Effector memory CD8-positive, alpha-beta T cell (primary cell): ENCODE measurements at regions not wholly inside any gene's neighbourhood (a gene's known extent, or its start where the extent isn't known, plus 50 kb on each side); places are given as distances from the start of the nearest gene placed in this dataset.
"Not testable (repeated sequence)": the region's sequence is repeated elsewhere in the genome, so short reads cannot be mapped to it uniquely, and the experiment has no call there.

ENCODE experiments used
- ATAC-seq: fragments of 150-1000 bp; cut with Tn5 transposase; replicated peaks from 2 replicates; pipeline ENCODE4 v1.10.0; 2021; ENCODE audit warnings: mild to moderate bottlenecking, moderate library complexity
- DNase-seq, 3 experiments: peaks; one replicate each; pipeline ENCODE4 v3.0.0; 2021
- H3K27ac Mint-ChIP-seq, 2 donors: one replicate each; pipeline ENCODE4 v1.8.0; 2022; ENCODE audit warnings: mild to moderate bottlenecking in 2 of 2, mixed read lengths in 2 of 2, moderate library complexity in 2 of 2
- H3K27me3 Mint-ChIP-seq, 2 donors: one replicate each; pipeline ENCODE4 v1.8.0; 2022; ENCODE audit warnings: mixed read lengths in 2 of 2
- H3K36me3 Mint-ChIP-seq: one replicate; pipeline ENCODE4 v1.8.0; 2022; ENCODE audit warnings: mild to moderate bottlenecking, moderate library complexity, mixed read lengths; ENCODE audit not compliant: insufficient read depth
- H3K4me1 Mint-ChIP-seq, 2 donors: one replicate each; pipeline ENCODE4 v1.8.0; 2022; ENCODE audit warnings: low read depth in 2 of 2, mixed read lengths in 2 of 2
- H3K4me3 Mint-ChIP-seq, 2 donors: one replicate each; pipeline ENCODE4 v1.8.0; 2022; ENCODE audit warnings: mild to moderate bottlenecking in 2 of 2, mixed read lengths in 2 of 2, moderate library complexity in 2 of 2
- H3K9me3 Mint-ChIP-seq, 2 donors: one replicate each; pipeline ENCODE4 v1.8.0; 2022; ENCODE audit warnings: mixed read lengths in 2 of 2

DNA sequence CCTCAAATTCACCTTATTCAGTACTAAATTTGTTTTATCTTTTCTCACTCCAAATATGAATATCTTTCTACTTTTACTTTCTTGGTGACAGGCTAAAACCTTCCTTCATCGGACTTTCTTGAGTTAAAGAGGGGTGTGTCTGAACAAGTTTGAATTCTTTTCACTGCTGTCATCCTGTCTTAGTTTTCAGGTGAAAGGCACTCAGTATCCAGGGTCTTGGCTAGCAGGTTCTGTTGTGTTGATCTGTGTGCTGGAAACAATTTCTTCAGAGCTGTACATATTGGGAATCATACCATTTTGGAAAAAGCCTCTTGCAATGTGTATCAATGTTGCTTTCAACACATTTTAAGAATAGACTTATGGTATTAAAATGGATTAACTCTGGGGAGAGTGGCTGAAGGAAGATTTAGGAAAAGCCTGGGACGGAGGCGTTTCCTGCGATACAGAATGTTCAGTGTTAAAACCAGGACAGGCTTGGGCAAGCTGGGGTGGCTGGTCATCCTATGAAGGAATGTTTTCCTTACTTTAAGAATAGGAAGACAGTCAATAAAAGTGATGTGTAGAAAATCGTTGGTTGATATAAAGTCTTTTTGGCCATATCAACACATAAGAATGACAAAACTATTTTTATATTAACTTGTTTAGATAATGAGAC lies 350.7 kb upstream of the SPRED2 start:
- Mint-ChIP-seq H3K36me3 (no peaks in the 10 kb centered on the region), H3K27ac (no peak overlapping the region), H3K9me3 (peaks cover 0 to 1% of the 10 kb centered on the region in 2 donors), H3K4me1 (no peaks in the 10 kb centered on the region), H3K4me3 (no peak overlapping the region), H3K27me3 (peaks cover 0 to 4% of the 10 kb centered on the region in 2 donors)
- ATAC-seq (no peak), DNase-seq (no peak)

GRCh38 chr2:65782186-65782585 lies 349.8 kb upstream of the SPRED2 start:
- ATAC-seq: no peak
- H3K4me1 Mint-ChIP-seq: no peaks in the 10 kb centered on the region
- peaks cover 0 to 1% of the 10 kb centered on the region in 2 donors for H3K9me3 Mint-ChIP-seq

DNA sequence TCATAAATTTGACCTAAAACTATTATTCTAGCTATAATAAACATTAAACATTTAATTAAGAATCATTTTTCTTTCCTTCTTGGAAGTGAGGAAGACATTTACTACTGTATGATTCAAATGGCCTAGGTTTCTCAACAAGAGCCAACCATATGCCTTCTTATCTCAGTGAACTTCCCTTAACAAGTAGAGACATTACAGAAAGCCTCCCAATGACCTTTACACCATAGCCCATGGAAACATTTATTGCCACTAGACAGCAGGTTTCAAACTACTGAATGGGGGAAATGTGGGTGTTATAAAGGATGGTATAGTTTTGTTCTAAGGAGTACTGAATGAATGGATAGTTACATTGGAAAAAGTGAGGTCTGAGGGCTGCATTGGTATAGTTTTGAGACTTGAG lies 349.4 kb upstream of the SPRED2 start:
- Mint-ChIP-seq H3K4me3 (no peak overlapping the region), H3K9me3 (peaks cover 0 to 1% of the 10 kb centered on the region in 2 donors), H3K27me3 (peaks cover 0 to 9% of the 10 kb centered on the region in 2 donors), H3K27ac (no peak overlapping the region), H3K4me1 (no peaks in the 10 kb centered on the region), H3K36me3 (no peaks in the 10 kb centered on the region)
- ATAC-seq (no peak), DNase-seq (no peak)

More at GRCh38 chr2:65782186-65782585, 349.8 kb upstream of the SPRED2 start:
- Mint-ChIP-seq H3K27ac (no peak overlapping the region), H3K4me3 (no peak overlapping the region), H3K36me3 (no peaks in the 10 kb centered on the region), H3K27me3 (peaks cover 0 to 9% of the 10 kb centered on the region in 2 donors)
- no peak for DNase-seq

DNA sequence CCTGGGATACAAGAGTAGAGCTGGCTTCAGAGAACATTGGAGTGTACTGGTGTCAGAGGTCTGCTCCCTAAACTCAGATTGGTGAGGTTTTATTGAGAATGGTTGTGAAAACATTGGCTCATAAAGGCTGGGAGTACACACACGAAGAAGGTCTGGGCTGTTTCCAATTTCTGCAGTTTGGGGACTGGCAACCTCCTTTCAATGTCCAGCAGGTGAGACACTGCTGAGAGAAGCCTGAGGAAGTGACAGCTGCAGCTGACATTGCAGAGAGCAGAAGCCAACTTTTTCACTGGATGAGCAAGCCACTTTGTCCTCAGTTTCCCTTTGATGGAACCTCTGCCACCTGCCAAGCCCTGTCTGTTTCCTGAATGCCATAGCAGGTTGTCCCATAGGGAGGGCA lies 346.6 kb upstream of the SPRED2 start:
- peaks cover 0 to 1% of the 10 kb centered on the region in 2 donors for H3K9me3 Mint-ChIP-seq
- no peak overlapping the region for H3K27ac Mint-ChIP-seq
- H3K4me1 Mint-ChIP-seq: no peaks in the 10 kb centered on the region
- H3K36me3 Mint-ChIP-seq: no peaks in the 10 kb centered on the region
- DNase-seq (no peak), ATAC-seq (no peak)
- no peak overlapping the region for H3K4me3 Mint-ChIP-seq
- peaks cover 0 to 9% of the 10 kb centered on the region in 2 donors for H3K27me3 Mint-ChIP-seq

DNA sequence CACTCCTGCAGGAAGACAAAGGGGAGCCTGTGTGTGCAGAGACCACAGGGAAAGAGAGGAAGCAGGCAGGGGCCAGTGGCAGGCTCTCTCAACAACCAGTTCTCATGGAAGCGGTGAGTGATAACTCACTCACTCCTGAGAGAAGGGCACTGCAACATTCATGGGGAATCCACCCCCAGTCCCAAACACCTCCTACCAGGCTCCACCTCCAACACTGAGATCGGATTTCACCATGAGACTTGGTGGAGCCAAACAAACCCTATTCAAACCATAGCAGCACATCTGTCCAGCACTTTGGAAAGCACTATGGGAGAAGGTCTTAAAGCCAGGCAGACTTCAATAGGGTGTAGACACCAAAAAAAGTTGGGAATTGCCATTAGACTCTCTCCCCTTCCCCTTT lies 345.7 kb upstream of the SPRED2 start:
- no peak overlapping the region for H3K4me3 Mint-ChIP-seq
- H3K9me3 Mint-ChIP-seq: peaks cover 0 to 1% of the 10 kb centered on the region in 2 donors
- H3K36me3 Mint-ChIP-seq: no peaks in the 10 kb centered on the region
- ATAC-seq (no peak), DNase-seq (no peak)
- no peak overlapping the region for H3K27ac Mint-ChIP-seq
- peaks cover 0 to 9% of the 10 kb centered on the region in 2 donors for H3K27me3 Mint-ChIP-seq
- H3K4me1 Mint-ChIP-seq: no peaks in the 10 kb centered on the region

- no peaks in the 10 kb centered on the region for H3K36me3 Mint-ChIP-seq
- peaks cover 0 to 9% of the 10 kb centered on the region in 2 donors for H3K27me3 Mint-ChIP-seq
- ATAC-seq (no peak), DNase-seq (no peak)
- H3K4me3 Mint-ChIP-seq: no peak overlapping the region
- H3K27ac Mint-ChIP-seq: no peak overlapping the region
- no peaks in the 10 kb centered on the region for H3K9me3 Mint-ChIP-seq
- H3K4me1 Mint-ChIP-seq: no peaks in the 10 kb centered on the region
These were observed 343.4 kb upstream of the SPRED2 start for GRCh38 chr2:65775839-65776238.

GRCh38 chr2:65767946-65768345 lies 335.5 kb upstream of the SPRED2 start:
- H3K9me3 Mint-ChIP-seq: peaks cover 0 to 3% of the 10 kb centered on the region in 2 donors
- H3K27ac Mint-ChIP-seq: no peak overlapping the region
- no peak for ATAC-seq
- H3K27me3 Mint-ChIP-seq: peaks cover 0 to 9% of the 10 kb centered on the region in 2 donors
- no peak for DNase-seq
- H3K4me3 Mint-ChIP-seq: no peak overlapping the region
- no peaks in the 10 kb centered on the region for H3K36me3 Mint-ChIP-seq
- no peaks in the 10 kb centered on the region for H3K4me1 Mint-ChIP-seq

GRCh38 chr2:65766768-65767267 lies 334.4 kb upstream of the SPRED2 start:
- no peak for DNase-seq
- Mint-ChIP-seq H3K27me3 (peaks cover 0 to 9% of the 10 kb centered on the region in 2 donors), H3K9me3 (peaks cover 0 to 3% of the 10 kb centered on the region in 2 donors), H3K36me3 (no peaks in the 10 kb centered on the region), H3K27ac (no peak overlapping the region), H3K4me1 (no peaks in the 10 kb centered on the region), H3K4me3 (no peak overlapping the region)
- ATAC-seq: no peak

DNA sequence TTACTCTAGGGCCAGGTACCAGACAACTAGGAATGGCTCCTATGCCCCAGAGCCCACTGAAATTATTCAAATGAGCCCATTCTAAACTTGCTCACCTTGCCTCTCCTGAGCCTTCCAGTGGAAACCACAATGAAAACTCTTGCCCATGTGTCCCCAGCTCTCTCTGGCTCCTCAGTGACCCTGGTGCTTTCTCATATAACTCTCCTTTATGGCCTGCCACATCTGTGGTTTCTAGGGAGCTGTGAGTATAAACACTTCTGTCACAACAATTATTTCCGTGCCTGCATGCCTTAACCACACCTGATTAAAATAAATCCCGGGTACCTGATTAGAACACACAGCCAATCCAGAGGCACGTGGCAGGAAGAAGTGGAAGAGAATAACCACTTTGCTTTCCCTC lies 333.0 kb upstream of the SPRED2 start:
- no peak for DNase-seq
- H3K27me3 Mint-ChIP-seq: peaks cover 2 to 11% of the 10 kb centered on the region in 2 donors
- no peak overlapping the region for H3K4me3 Mint-ChIP-seq
- no peak overlapping the region for H3K27ac Mint-ChIP-seq
- no peak for ATAC-seq
- H3K36me3 Mint-ChIP-seq: no peaks in the 10 kb centered on the region
- H3K9me3 Mint-ChIP-seq: peaks cover 0 to 1% of the 10 kb centered on the region in 2 donors
- H3K4me1 Mint-ChIP-seq: no peaks in the 10 kb centered on the region

- Mint-ChIP-seq H3K9me3 (peaks cover 0 to 8% of the 10 kb centered on the region in 2 donors), H3K27ac (no peak overlapping the region), H3K27me3 (peaks cover 7 to 19% of the 10 kb centered on the region in 2 donors), H3K36me3 (no peaks in the 10 kb centered on the region), H3K4me1 (no peaks in the 10 kb centered on the region), H3K4me3 (no peak overlapping the region)
- no peak for DNase-seq
- ATAC-seq: no peak
These were observed 329.7 kb upstream of the SPRED2 start for GRCh38 chr2:65762068-65762467.

DNA sequence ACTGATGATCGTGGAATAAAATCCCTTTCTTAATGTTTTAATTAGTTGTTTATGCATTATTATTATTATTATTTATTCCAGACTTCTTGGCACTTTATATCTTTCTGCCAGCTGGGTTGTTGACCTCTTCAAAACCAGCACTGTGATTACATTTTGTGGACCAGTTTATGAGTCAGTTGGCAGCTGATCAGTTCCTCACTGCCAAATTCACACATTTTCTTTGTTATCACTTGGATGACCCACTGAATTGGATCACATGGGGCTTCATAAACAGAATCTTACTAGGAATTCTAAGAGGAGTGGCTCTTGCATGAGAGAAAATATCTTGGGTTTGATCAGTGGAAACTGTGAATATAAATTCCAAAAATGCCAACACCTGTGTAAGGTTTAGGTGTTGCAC lies 321.8 kb upstream of the SPRED2 start:
- Mint-ChIP-seq H3K36me3 (no peaks in the 10 kb centered on the region), H3K9me3 (peaks cover 0 to 5% of the 10 kb centered on the region in 2 donors), H3K4me1 (no peaks in the 10 kb centered on the region), H3K27ac (no peak overlapping the region), H3K27me3 (no peaks in the 10 kb centered on the region), H3K4me3 (no peak overlapping the region)
- ATAC-seq: no peak
- no peak for DNase-seq

GRCh38 chr2:65751408-65751807 lies 319.0 kb upstream of the SPRED2 start:
- Mint-ChIP-seq H3K27me3 (no peaks in the 10 kb centered on the region), H3K9me3 (peaks cover under 1 to 2% of the 10 kb centered on the region in 2 donors), H3K27ac (no peak overlapping the region), H3K4me3 (no peak overlapping the region), H3K4me1 (no peaks in the 10 kb centered on the region), H3K36me3 (no peaks in the 10 kb centered on the region)
- ATAC-seq (no peak), DNase-seq (no peak)

DNA sequence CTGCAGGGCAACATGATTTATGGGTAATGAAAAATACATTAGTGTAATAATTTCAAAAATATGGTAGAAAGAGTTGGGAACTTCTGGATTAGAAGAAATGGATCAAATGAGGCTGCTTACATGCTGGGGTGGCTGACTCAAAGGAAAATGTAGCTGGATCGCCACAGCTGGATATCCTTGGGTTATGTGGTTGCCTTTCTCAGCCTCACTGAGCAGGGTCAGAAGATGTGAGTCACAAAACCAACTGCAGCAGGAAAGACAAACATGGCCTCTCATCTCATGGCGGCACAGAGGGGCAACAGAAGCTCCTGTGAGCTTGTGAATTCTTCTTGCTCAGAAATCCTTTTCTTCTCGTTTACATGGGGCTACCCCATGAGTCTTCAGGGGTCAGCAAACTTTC lies 317.1 kb upstream of the SPRED2 start:
- H3K9me3 Mint-ChIP-seq: peaks cover 5 to 7% of the 10 kb centered on the region in 2 donors
- no peak for ATAC-seq
- no peak overlapping the region for H3K27ac Mint-ChIP-seq
- H3K4me1 Mint-ChIP-seq: no peaks in the 10 kb centered on the region
- H3K4me3 Mint-ChIP-seq: no peak overlapping the region
- no peak for DNase-seq
- no peaks in the 10 kb centered on the region for H3K27me3 Mint-ChIP-seq
- no peaks in the 10 kb centered on the region for H3K36me3 Mint-ChIP-seq

GRCh38 chr2:65747875-65748274 lies 315.5 kb upstream of the SPRED2 start:
- not testable (repeated sequence) for H3K27me3 Mint-ChIP-seq, H3K4me1 Mint-ChIP-seq, H3K4me3 Mint-ChIP-seq, ATAC-seq, H3K36me3 Mint-ChIP-seq, H3K27ac Mint-ChIP-seq, DNase-seq, H3K9me3 Mint-ChIP-seq
